Hepatocyte (in vitro differentiated cells): ENCODE measurements at regions not wholly inside any gene's neighbourhood (a gene's known extent, or its start where the extent isn't known, plus 50 kb on each side); places are given as distances from the start of the nearest gene placed in this dataset.

ENCODE experiments used
- DNase-seq: peaks from one replicate; pipeline ENCODE4 v3.0.0-alpha.2; 2016; ENCODE audit warnings: low spot score
- H2AFZ ChIP-seq: fragments of 200-600 bp; sonication (generic); 2 replicates; pipeline ENCODE4 v1.6.0; 2016; ENCODE audit warnings: antibody characterized with exemption, mild to moderate bottlenecking
- H3K27ac ChIP-seq: fragments of 200-600 bp; sonication (generic); 2 replicates; pipeline ENCODE4 v1.5.1; 2016; ENCODE audit warnings: mild to moderate bottlenecking
- H3K27me3 ChIP-seq: fragments of 200-600 bp; sonication (generic); 2 replicates; pipeline ENCODE4 v1.6.1; 2016
- H3K36me3 ChIP-seq: fragments of 200-600 bp; sonication (generic); replicated peaks from 2 replicates; pipeline ENCODE4 v1.5.1; 2016; ENCODE audit warnings: low read depth; ENCODE audit not compliant: insufficient read depth
- H3K4me1 ChIP-seq: fragments of 200-600 bp; sonication (generic); 2 replicates; pipeline ENCODE4 v1.5.1; 2016; ENCODE audit warnings: mild to moderate bottlenecking, moderate library complexity; ENCODE audit not compliant: insufficient read depth
- H3K4me2 ChIP-seq: fragments of 200-600 bp; sonication (generic); 2 replicates; pipeline ENCODE4 v1.6.0; 2016
- H3K4me3 ChIP-seq: fragments of 200-600 bp; sonication (generic); 2 replicates; pipeline ENCODE4 v1.5.1; 2016; ENCODE audit warnings: mild to moderate bottlenecking
- H3K79me2 ChIP-seq: fragments of 200-600 bp; sonication (generic); 2 replicates; pipeline ENCODE4 v1.6.0; 2017; ENCODE audit warnings: mild to moderate bottlenecking
- H3K9me2 ChIP-seq: fragments of 200-600 bp; sonication (generic); replicated peaks from 2 replicates; pipeline ENCODE4 v1.6.0; 2017; ENCODE audit warnings: mild to moderate bottlenecking; ENCODE audit not compliant: insufficient read depth
- H3K9me3 ChIP-seq: fragments of 200-600 bp; sonication (generic); 2 replicates; pipeline ENCODE4 v1.5.1; 2016; ENCODE audit warnings: low read depth, mild to moderate bottlenecking
- H4K20me1 ChIP-seq: fragments of 200-600 bp; sonication (generic); 2 replicates; pipeline ENCODE4 v1.6.0; 2016; ENCODE audit warnings: mild to moderate bottlenecking; ENCODE audit not compliant: insufficient read depth, poor library complexity, severe bottlenecking
- EZH2 ChIP-seq: fragments of 200-600 bp; sonication (generic); IDR thresholded peaks from 2 replicates; pipeline ENCODE4 v1.6.1; 2016; ENCODE audit warnings: antibody characterized with exemption, mild to moderate bottlenecking, borderline replicate concordance
- EZH2phosphoT487 ChIP-seq: fragments of 200-600 bp; sonication (generic); IDR thresholded peaks from one replicate; pipeline ENCODE4 v1.6.1; 2018; ENCODE audit warnings: antibody characterized with exemption, mild to moderate bottlenecking, low read depth, moderate library complexity; ENCODE audit not compliant: unreplicated experiment, severe bottlenecking
- WGBS: methylation state at CpG from one replicate; pipeline ENCODE4 v1.1.6; 2016; ENCODE audit warnings: low lambda C conversion rate; ENCODE audit errors: missing lambda C conversion rate; 5-methylcytosine and 5-hydroxymethylcytosine counted together
- TF ChIP-seq, protein P1 (sequence below): fragments of 200-600 bp; sonication (generic); IDR thresholded peaks from 2 replicates; pipeline ENCODE4 v1.5.1; 2016; ENCODE audit warnings: antibody characterized with exemption, mild to moderate bottlenecking; ENCODE audit not compliant: poor library complexity

DNA sequence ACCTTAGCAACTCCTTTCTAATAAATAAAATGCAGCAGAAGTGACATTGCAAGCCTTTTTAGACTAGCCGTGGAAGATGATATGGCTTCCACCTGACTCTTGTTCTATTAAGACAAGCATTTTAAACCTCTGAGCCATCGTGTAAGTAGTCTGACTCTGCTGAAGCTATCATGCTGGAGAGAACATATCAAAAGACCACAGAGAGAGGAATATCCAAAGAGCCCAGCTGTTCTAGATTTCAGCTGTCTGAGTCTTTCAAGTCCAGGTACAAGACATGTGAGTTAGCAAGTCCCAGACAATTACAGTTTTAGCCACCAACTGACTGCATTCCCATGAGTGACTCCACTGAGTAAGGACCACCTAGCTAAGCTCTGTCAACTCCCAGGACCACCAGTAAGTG, 517.0 kb upstream of the NAALADL2 start:
- Histone ChIP-seq H3K9me2 (no peaks in the 10 kb centered on the region), H2AFZ (no peak overlapping the region), H3K4me3 (no peak overlapping the region), H3K27ac (no peak overlapping the region), H4K20me1 (no peaks in the 10 kb centered on the region), H3K4me2 (no peak overlapping the region), H3K9me3 (no peaks in the 10 kb centered on the region), H3K27me3 (no peaks in the 10 kb centered on the region), H3K4me1 (no peaks in the 10 kb centered on the region), H3K79me2 (no peaks in the 10 kb centered on the region), H3K36me3 (no peaks in the 10 kb centered on the region)
- 67% methylated on average over 2 of the region's 2 CpGs for WGBS
- TF ChIP-seq, protein P1, sequence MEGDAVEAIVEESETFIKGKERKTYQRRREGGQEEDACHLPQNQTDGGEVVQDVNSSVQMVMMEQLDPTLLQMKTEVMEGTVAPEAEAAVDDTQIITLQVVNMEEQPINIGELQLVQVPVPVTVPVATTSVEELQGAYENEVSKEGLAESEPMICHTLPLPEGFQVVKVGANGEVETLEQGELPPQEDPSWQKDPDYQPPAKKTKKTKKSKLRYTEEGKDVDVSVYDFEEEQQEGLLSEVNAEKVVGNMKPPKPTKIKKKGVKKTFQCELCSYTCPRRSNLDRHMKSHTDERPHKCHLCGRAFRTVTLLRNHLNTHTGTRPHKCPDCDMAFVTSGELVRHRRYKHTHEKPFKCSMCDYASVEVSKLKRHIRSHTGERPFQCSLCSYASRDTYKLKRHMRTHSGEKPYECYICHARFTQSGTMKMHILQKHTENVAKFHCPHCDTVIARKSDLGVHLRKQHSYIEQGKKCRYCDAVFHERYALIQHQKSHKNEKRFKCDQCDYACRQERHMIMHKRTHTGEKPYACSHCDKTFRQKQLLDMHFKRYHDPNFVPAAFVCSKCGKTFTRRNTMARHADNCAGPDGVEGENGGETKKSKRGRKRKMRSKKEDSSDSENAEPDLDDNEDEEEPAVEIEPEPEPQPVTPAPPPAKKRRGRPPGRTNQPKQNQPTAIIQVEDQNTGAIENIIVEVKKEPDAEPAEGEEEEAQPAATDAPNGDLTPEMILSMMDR = no peak
- TF ChIP-seq EZH2 (no peak), EZH2phosphoT487 (no peak)
- no peak for DNase-seq

DNA sequence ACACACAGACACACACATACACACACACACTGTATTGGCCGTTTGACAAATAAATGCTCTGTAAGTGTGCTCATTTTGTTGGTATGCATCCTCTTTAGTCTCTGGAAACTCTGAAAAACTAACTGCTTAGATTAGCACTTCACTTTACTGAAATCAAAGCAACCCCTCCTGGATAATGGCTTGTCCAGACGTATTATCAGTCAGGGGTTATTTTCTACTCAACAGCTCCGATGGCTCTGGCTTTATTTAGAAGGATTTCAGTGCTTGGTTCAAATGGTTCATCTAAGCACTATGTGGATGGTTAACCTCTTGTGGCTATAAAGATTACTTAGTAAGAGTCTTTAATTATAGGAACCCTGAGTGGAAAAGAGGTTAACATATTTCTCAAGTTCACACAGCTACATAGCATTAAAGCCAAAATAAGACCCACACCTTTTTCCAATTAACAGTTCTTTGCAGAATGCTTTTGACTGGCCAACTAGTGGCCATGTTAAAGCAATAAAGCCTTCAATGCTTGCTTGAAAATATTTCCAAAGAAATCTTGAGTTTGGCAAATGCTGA, 516.1 kb upstream of the NAALADL2 start:
- Histone ChIP-seq H3K36me3 (no peaks in the 10 kb centered on the region), H3K4me3 (no peak overlapping the region), H2AFZ (no peak overlapping the region), H3K9me2 (no peaks in the 10 kb centered on the region), H4K20me1 (no peaks in the 10 kb centered on the region), H3K9me3 (no peaks in the 10 kb centered on the region), H3K79me2 (no peaks in the 10 kb centered on the region), H3K27me3 (no peaks in the 10 kb centered on the region), H3K27ac (no peak overlapping the region), H3K4me1 (no peaks in the 10 kb centered on the region), H3K4me2 (no peak overlapping the region)
- DNase-seq = no peak
- TF ChIP-seq EZH2phosphoT487 (no peak), EZH2 (no peak)
- TF ChIP-seq, protein P1 = no peak
- WGBS = 36% methylated on average over 3 of the region's 3 CpGs

DNA sequence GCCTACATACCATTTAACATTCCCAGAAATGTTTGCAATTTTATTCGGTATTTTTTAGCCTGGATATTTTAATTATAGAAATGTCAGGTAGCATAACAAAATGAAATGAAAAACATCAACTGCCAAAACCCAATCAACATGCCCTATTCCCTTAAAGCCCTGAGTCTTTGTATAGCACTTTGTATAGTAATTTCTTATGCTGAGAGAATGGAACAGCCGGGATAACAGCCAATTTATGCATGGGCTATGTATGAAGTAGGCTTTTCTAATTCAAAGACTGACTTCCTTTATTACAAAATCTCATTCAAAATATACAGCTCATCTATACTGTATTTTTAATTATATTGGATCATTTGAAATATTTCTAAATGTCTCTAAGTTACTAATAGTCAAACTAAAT, 513.0 kb upstream of the NAALADL2 start:
- 95% methylated on average over 2 of the region's 2 CpGs for WGBS
- H3K27ac ChIP-seq = no peak overlapping the region
- H3K4me3 ChIP-seq = no peak overlapping the region
- H3K4me2 ChIP-seq = no peak overlapping the region
- TF ChIP-seq, protein P1 = no peak
- TF ChIP-seq EZH2phosphoT487 (no peak), EZH2 (no peak)
- no peaks in the 10 kb centered on the region for H3K9me2 ChIP-seq
- no peaks in the 10 kb centered on the region for H3K4me1 ChIP-seq
- H4K20me1 ChIP-seq = no peaks in the 10 kb centered on the region
- H3K36me3 ChIP-seq = no peaks in the 10 kb centered on the region
- H3K27me3 ChIP-seq = no peaks in the 10 kb centered on the region
- DNase-seq = no peak
- H3K9me3 ChIP-seq = no peaks in the 10 kb centered on the region
- no peaks in the 10 kb centered on the region for H3K79me2 ChIP-seq
- H2AFZ ChIP-seq = no peak overlapping the region

DNA sequence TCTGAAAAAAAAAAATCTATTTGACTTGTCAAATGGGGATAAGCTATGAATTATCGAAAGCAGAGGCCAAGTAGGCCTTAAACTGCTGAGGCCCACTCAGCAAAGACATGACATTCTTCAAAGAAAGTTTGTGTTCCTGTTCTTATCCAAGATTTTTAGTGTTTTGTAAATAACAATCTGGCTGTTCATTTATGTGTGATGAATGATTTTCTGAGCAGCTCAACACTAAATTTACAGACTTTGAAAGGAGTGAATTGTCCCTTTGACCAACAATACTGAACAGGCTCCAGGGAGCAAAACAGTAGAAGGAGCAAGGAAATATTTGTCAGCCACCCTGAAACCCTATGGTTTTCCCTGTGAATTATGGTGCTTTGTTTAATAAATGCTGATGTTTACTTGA, 512.6 kb upstream of the NAALADL2 start:
- Histone ChIP-seq H3K9me3 (no peaks in the 10 kb centered on the region), H3K27ac (no peak overlapping the region), H3K4me1 (no peaks in the 10 kb centered on the region), H4K20me1 (no peaks in the 10 kb centered on the region), H3K4me2 (no peak overlapping the region), H3K79me2 (no peaks in the 10 kb centered on the region), H3K36me3 (no peaks in the 10 kb centered on the region), H2AFZ (no peak overlapping the region), H3K4me3 (no peak overlapping the region), H3K27me3 (no peaks in the 10 kb centered on the region), H3K9me2 (no peaks in the 10 kb centered on the region)
- no peak for DNase-seq
- TF ChIP-seq EZH2 = no peak
- no peak for TF ChIP-seq EZH2phosphoT487
- TF ChIP-seq, protein P1 = no peak
- 84% methylated on average over 1 of the region's 1 CpG for WGBS
